ACHN (cell line): ENCODE measurements at regions not wholly inside any gene's neighbourhood (a gene's known extent, or its start where the extent isn't known, plus 50 kb on each side); places are given as distances from the start of the nearest gene placed in this dataset.

ENCODE experiments used
- DNase-seq: peaks from one replicate; pipeline ENCODE4 v3.0.0-alpha.2; 2015
- in situ Hi-C: cut with HindIII; loops from 2 replicates; pipeline ENCODE4 v1.10.0; 2017; ENCODE audit warnings: low sequenced_read_pairs, low pct_ligation_motif_present, low pct_unique_long_range_greater_than_20kb

DNA sequence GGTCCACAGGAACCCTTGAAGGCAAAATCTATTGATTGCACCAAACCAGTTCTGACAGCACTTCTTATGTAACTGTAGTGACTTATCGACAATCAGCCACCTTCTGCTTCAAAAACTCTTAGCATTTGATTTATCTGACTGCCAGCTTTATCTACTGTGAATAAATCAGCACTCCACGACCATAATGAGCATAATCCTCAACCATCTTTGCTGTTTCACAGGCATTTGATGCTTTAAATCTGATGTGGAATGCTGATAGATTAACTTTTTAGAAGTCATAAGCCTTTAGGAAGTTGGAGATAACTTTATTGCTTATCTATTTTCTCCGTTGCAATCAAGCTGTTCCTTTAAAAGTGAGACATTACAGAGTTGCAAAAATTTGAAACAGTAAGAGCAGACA, 101.5 kb upstream of the PTCHD4 start:
- in situ Hi-C loops: no loop called here
- DNase-seq: no peak

GRCh38 chr6:48206091-48206490, 95.1 kb upstream of the PTCHD4 start:
- in situ Hi-C loops: no loop called here

GRCh38 chr6:48200869-48201390, 89.9 kb upstream of the PTCHD4 start:
- no peak for DNase-seq
- in situ Hi-C loops: no loop called here

More at GRCh38 chr6:48206091-48206490, 95.1 kb upstream of the PTCHD4 start:
- no peak for DNase-seq

- DNase-seq: no peak
- in situ Hi-C loops: no loop called here
Measured at GRCh38 chr6:48199499-48199898, 88.5 kb upstream of the PTCHD4 start.

GRCh38 chr6:48197941-48198340, 86.9 kb upstream of the PTCHD4 start:
- in situ Hi-C loops: no loop called here
- DNase-seq: no peak

GRCh38 chr6:48194596-48195295, 83.7 kb upstream of the PTCHD4 start:
- in situ Hi-C loops: no loop called here
- peak; percentile 1 for DNase-seq

DNA sequence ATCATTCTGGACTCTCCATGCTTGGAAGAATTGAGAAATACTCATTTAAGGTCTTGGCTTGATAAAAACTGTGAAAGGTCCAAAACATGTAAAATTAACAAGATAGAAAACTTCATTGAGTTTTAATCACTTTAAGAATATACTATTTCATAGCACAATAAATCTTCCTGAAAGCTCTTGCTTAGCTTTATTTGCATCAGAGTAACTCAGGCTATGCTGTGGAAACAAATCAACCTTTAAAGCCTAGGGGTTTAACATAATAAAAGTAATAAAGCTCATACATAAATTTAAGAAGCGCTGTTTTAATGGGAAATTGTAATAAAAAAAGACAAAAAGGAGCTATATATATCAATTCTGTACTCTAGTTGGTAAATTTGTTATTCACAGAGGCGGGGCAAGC, 77.2 kb upstream of the PTCHD4 start:
- in situ Hi-C loops: no loop called here
- no peak for DNase-seq

GRCh38 chr6:48186746-48187145, 75.7 kb upstream of the PTCHD4 start:
- no peak for DNase-seq
- in situ Hi-C loops: no loop called here

DNA sequence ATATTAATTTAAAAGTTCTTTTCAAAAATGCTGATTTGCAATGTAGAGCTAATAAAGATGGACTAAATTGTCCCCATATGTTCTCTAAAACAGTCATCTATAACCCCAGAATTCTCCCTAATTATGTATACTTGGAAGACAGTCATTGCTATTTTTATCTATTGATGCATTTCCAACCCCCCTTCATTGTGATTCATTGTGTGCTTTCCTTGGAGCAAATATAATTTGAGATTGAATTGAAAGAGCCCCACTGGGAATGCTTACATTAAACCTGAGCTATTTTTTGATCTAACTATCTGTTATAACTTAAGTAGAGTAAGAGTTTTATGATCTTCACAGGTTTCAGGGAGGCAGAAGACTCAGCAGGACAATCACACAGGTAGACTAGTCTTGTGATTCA, 73.7 kb upstream of the PTCHD4 start:
- in situ Hi-C loops: no loop called here

DNA sequence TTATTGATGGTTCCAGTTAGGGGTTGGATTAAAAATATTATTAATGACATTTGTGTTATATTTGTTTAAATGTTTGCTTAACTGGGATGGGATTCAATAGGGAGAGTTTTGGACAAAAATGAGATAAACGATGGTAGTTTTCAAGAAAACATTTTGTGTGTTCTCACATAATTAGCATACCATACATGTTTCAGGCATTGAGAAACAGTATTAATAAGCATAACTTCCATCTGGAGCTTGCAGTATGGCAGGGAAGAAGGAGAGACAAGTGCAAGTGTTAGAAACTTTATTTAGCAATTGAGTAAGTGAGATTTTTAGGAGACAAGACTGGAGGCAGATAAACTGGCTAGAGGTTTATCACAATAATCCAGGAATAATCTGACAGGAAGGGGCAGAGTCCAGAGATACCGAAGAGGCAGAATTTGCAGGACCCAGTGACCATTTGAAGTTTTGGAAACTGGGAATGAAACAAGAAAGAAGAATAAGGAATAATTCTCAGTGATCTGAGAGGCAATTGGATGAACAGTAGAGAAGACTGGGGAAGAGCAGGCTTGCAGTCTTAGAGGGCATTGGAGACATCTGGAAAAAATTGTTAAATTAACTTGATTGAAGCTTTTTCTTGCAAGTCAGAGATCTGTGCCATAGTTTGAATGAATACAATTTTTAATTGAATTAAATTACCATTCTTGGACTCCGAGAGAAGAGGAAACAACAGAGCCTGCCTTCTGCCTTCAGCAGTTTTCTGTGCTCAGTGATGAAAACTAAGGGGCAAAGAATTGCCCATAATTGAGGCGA, 73.0 kb upstream of the PTCHD4 start:
- DNase-seq: no peak
- in situ Hi-C loops: no loop called here

More for the DNA sequence above, 73.7 kb upstream of the PTCHD4 start:
- no peak for DNase-seq

GRCh38 chr6:48183178-48183577, 72.2 kb upstream of the PTCHD4 start:
- in situ Hi-C loops: no loop called here
- no peak for DNase-seq

DNA sequence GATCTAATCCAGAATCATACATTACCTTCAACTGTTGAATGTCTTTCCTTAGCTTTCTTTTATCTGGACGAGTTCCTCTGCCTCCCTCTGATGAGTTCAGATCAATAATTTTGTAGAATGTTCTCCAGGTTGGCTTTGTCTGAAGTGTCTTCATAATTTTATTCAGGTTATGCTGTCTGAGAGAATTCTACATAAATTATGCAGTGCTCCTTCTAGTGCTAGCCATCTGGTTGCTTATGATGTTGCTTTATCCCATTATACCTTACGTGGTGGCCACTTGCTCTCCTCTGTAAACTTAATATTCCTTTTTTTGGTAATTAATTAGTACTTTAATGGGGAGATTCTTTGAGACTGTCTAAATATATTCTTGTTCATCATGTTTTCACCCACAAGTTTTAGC, 67.7 kb upstream of the PTCHD4 start:
- in situ Hi-C loops: no loop called here
- no peak for DNase-seq

DNA sequence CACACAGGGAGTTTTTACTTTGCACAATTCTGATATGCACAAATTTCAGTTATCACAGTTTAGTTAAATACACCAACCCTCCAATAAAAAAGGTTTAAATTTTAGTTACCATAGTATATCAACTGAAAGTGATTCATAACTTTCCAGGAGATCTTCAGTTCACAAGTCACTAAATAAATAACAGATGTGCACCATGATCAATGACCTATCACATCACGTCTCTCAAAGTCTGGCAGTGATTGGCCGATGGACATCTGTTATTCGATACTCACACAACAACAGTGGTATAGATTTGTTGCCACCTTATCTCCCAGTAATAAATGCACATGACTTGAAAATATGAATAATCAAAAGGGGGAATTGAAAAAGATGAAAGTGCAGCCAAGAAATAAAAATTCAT, 66.8 kb upstream of the PTCHD4 start:
- DNase-seq: no peak
- in situ Hi-C loops: no loop called here

DNA sequence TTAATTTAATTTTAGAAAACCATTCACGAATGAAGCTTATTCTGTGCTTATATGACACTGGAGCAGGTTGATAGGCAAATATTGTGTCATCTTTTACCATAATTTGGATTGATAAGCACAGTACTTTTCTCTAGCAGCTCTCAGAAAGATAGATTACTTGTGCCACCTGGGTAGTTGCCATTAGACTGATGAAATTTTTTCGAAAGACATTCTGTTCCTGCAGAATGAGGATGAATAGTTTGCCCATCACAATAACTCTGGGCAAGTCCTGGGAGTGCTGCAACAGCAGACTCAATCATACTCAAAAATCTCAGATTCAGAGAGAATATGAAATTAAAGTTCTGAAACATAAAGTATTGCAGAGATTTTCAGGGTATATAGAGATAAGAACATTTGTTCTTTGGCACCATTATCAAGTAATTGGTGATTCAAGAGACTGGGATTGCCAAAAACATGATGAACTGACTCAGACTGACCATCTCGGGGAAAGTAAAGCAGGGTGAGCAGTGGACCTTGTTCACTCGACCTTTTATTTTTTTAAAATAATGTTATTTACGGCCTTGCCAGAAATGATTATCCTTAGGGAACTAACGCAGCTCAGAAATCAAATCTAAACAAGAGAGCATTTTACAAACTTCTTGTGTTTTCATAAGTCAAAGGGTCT, 65.8 kb upstream of the PTCHD4 start:
- in situ Hi-C loops: no loop called here
- no peak for DNase-seq

DNA sequence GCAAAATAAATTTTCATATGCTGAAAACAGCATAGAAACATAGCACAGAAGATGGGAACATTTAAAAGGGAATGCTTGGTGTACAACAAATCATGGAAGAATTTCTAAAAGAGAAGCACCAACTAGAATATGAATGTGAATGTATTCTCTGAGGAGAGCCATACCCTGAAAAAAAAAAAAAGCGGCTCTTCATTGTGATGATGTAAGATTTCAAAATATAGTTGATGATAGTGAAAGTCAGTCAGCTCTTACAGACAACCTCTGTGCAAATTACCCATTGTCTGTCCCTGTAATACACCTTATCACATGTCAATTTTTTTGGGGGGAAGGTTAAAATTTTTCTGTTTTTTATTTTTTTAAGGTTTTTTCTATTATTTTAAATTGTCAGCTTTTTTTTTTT, 58.6 kb upstream of the PTCHD4 start:
- DNase-seq: no peak
- in situ Hi-C loops: no loop called here
